HG03575 (cell line): ENCODE measurements at regions not wholly inside any gene's neighbourhood (a gene's known extent, or its start where the extent isn't known, plus 50 kb on each side); places are given as distances from the start of the nearest gene placed in this dataset.

ENCODE experiments used
- ATAC-seq: cut with Tn5 transposase; IDR thresholded peaks from one replicate; pipeline ENCODE4 v1.9.1; 2021; ENCODE audit not compliant: unreplicated experiment, insufficient number of reproducible peaks, low FRiP score; ENCODE audit errors: extremely low read depth

- ATAC-seq = no peak
Measured at GRCh38 chr9:108664309-108665255, 191.2 kb downstream of the ACTL7B start.

- ATAC-seq = no peak
Measured at GRCh38 chr9:108663422-108663821, 192.4 kb downstream of the ACTL7B start.

GRCh38 chr9:108662956-108663355 is 192.8 kb downstream of the ACTL7B start:
- ATAC-seq = no peak

- ATAC-seq = no peak
Measured at GRCh38 chr9:108662091-108662875, 193.5 kb downstream of the ACTL7B start.

GRCh38 chr9:108656566-108656965 is 199.2 kb downstream of the ACTL7B start:
- no peak for ATAC-seq

- no peak for ATAC-seq
Measured at GRCh38 chr9:108655818-108656217, 200.0 kb downstream of the ACTL7B start.

GRCh38 chr9:108654566-108654965 is 201.2 kb downstream of the ACTL7B start:
- ATAC-seq = no peak

GRCh38 chr9:108652851-108653250 is 202.9 kb downstream of the ACTL7B start:
- ATAC-seq = no peak

GRCh38 chr9:108650826-108651225 is 205.0 kb downstream of the ACTL7B start:
- no peak for ATAC-seq

- ATAC-seq = no peak
Measured at GRCh38 chr9:108645520-108645919, 210.3 kb downstream of the ACTL7B start.

GRCh38 chr9:108643731-108644510 is 211.9 kb downstream of the ACTL7B start:
- no peak for ATAC-seq

GRCh38 chr9:108642871-108643270 is 212.9 kb downstream of the ACTL7B start:
- no peak for ATAC-seq

- ATAC-seq = no peak
Measured at GRCh38 chr9:108640230-108640629, 215.6 kb downstream of the ACTL7B start.

GRCh38 chr9:108639696-108640095 is 216.1 kb downstream of the ACTL7B start:
- no peak for ATAC-seq

GRCh38 chr9:108639091-108639490 is 216.7 kb downstream of the ACTL7B start:
- ATAC-seq = no peak

- no peak for ATAC-seq
Measured at GRCh38 chr9:108637340-108637739, 218.4 kb downstream of the ACTL7B start.

GRCh38 chr9:108636013-108636412 is 219.8 kb downstream of the ACTL7B start:
- no peak for ATAC-seq

- no peak for ATAC-seq
Measured at GRCh38 chr9:108634672-108635462, 220.9 kb downstream of the ACTL7B start.

GRCh38 chr9:108634204-108634603 is 221.6 kb downstream of the ACTL7B start:
- no peak for ATAC-seq
